Activated naive CD8-positive, alpha-beta T cell treated with anti-CD3 and anti-CD28 coated beads, Interleukin-2, amount 10 ng/mL, durations not matched to agents 7 days and 5 days (primary cell): ENCODE measurements at regions not wholly inside any gene's neighbourhood (a gene's known extent, or its start where the extent isn't known, plus 50 kb on each side); places are given as distances from the start of the nearest gene placed in this dataset.

Source experiments
- ATAC-seq: fragments of 150-1000 bp; cut with Tn5 transposase; one replicate; pipeline ENCODE4 v1.10.0; 2021; ENCODE audit warnings: low read depth, moderate library complexity
- POLR2A ChIA-PET: fragments of 350-600 bp; sonication (Branson Sonifier 250); formaldehyde crosslinking; loops from one replicate; lab custom pipeline; 2021; ENCODE audit warnings: antibody characterized with exemption; lab: Charles Lee
- DNase-seq: peaks from one replicate; pipeline ENCODE4 v3.0.0; 2021
- H3K27ac Mint-ChIP-seq: one replicate; pipeline ENCODE4 v1.8.0; 2022; ENCODE audit warnings: mild to moderate bottlenecking, mixed read lengths
- H3K27me3 Mint-ChIP-seq: one replicate; pipeline ENCODE4 v1.8.0; 2022; ENCODE audit warnings: mild to moderate bottlenecking, moderate library complexity, mixed read lengths
- H3K36me3 Mint-ChIP-seq: one replicate; pipeline ENCODE4 v1.8.0; 2021; ENCODE audit warnings: mild to moderate bottlenecking, mixed read lengths
- H3K4me1 Mint-ChIP-seq: one replicate; pipeline ENCODE4 v1.8.0; 2021; ENCODE audit warnings: mixed read lengths
- H3K4me3 Mint-ChIP-seq: one replicate; pipeline ENCODE4 v1.8.0; 2022; ENCODE audit warnings: mild to moderate bottlenecking, moderate library complexity, mixed read lengths
- H3K9me3 Mint-ChIP-seq: one replicate; pipeline ENCODE4 v1.8.0; 2021; ENCODE audit warnings: mixed read lengths

- POLR2A ChIA-PET: no interaction called here
- H3K27ac Mint-ChIP-seq: no peak overlapping the region
- DNase-seq (no peak), ATAC-seq (no peak)
- H3K36me3 Mint-ChIP-seq: no peaks in the 10 kb centered on the region
- no peak overlapping the region for H3K4me3 Mint-ChIP-seq
- no peaks in the 10 kb centered on the region for H3K4me1 Mint-ChIP-seq
- peaks cover 3% of the 10 kb centered on the region for H3K9me3 Mint-ChIP-seq
- H3K27me3 Mint-ChIP-seq: no peaks in the 10 kb centered on the region
Observed at GRCh38 chr4:95715830-95716229, 124.1 kb upstream of the PDHA2 start.

DNA sequence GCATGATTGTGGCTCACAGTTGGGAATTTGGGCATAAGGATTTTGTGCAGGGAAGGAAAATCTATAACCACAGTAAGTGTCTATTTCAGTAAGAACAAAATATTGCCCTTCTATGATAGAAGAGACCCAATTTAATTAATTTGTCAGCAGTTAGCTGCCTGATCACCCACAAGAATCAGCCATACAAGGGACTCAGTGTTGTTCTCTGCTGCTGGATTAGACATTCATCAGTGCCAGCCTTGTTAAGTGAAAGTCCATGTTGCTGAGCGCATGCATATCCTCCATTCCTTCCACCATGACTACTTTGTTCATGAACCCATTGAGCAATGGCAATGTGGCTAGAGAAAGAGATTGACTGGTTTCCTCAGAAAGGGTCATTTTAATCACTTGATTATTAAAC is 125.3 kb upstream of the PDHA2 start:
- peaks cover 2% of the 10 kb centered on the region for H3K27me3 Mint-ChIP-seq
- no peaks in the 10 kb centered on the region for H3K4me1 Mint-ChIP-seq
- peaks cover 3% of the 10 kb centered on the region for H3K9me3 Mint-ChIP-seq
- H3K36me3 Mint-ChIP-seq: no peaks in the 10 kb centered on the region
- no peak for DNase-seq
- no peak overlapping the region for H3K4me3 Mint-ChIP-seq
- no peak for ATAC-seq
- POLR2A ChIA-PET: no interaction called here
- H3K27ac Mint-ChIP-seq: no peak overlapping the region

DNA sequence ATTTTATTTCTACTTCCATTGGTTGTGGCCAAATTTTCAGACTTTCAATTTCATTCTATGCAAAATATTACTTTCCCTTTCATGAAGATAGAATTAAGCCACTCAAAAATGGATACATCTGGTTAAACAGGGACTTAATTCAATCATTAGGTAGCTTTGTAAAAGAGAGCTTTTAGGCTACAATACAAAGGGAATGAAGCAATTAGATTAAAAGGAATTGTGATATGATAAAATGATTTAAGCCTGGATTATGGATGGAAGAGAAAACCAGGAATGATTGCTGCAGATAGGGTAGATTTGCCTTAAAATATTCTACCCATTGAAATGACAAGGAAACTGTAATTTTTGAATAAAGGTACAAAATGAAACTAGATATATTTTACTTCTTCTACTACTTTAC is 134.6 kb upstream of the PDHA2 start:
- H3K27me3 Mint-ChIP-seq: peaks cover 2% of the 10 kb centered on the region

GRCh38 chr4:95701500-95702170 is 138.3 kb upstream of the PDHA2 start:
- Mint-ChIP-seq H3K4me1 (no peaks in the 10 kb centered on the region), H3K36me3 (no peaks in the 10 kb centered on the region), H3K9me3 (no peaks in the 10 kb centered on the region), H3K4me3 (no peak overlapping the region), H3K27me3 (no peaks in the 10 kb centered on the region), H3K27ac (no peak overlapping the region)
- no peak for ATAC-seq
- POLR2A ChIA-PET: no interaction called here
- DNase-seq: no peak

More for the DNA sequence above, 134.6 kb upstream of the PDHA2 start:
- Mint-ChIP-seq H3K36me3 (no peaks in the 10 kb centered on the region), H3K9me3 (no peaks in the 10 kb centered on the region), H3K4me1 (no peaks in the 10 kb centered on the region), H3K4me3 (no peak overlapping the region), H3K27ac (no peak overlapping the region)
- DNase-seq (no peak), ATAC-seq (no peak)
- POLR2A ChIA-PET: no interaction called here

DNA sequence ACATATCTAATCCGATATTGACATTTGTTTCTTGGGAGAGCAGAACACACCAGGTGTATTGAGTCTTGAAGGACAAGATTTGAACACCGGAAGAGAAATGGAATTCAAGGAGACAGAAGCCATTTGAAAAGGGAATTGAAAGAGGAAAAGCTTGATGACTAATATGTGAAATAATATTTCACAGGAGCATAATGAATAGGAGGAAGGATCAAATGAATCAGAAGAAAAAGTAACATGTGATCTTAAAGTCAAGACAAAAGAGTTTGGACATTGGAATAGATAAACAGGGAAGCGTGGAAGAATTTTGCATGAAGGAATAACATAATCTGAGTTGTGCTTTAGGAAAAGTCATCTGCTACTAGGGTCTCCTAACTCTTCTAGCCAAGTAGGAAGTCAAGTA is 145.5 kb upstream of the PDHA2 start:
- no peak for ATAC-seq
- no peaks in the 10 kb centered on the region for H3K4me1 Mint-ChIP-seq
- no peak for DNase-seq
- H3K9me3 Mint-ChIP-seq: no peaks in the 10 kb centered on the region
- POLR2A ChIA-PET: no interaction called here
- H3K27me3 Mint-ChIP-seq: no peaks in the 10 kb centered on the region
- no peak overlapping the region for H3K27ac Mint-ChIP-seq
- H3K4me3 Mint-ChIP-seq: no peak overlapping the region
- H3K36me3 Mint-ChIP-seq: no peaks in the 10 kb centered on the region

DNA sequence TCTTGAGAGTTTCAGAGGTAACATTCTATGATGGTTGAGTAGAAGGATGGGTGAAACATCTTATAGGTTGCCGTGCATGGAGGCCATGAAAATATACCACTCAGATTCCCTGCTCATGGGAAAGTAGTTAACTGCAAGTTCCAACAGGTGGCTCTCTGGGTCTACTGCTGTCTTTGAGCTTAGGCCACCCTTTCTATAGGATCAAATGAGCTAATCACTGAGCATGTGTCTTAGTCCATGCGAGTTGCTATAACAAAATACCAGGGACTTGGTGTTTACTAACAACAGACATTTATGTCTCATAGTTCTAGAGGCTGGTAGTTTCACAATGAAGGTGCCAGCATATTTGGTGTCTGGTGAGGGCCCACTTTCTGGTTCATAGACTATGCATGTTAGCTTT is 144.8 kb upstream of the UNC5C start:
- H3K4me3 Mint-ChIP-seq: no peak overlapping the region
- H3K27ac Mint-ChIP-seq: no peak overlapping the region
- POLR2A ChIA-PET: no interaction called here
- DNase-seq: no peak
- H3K36me3 Mint-ChIP-seq: no peaks in the 10 kb centered on the region
- no peaks in the 10 kb centered on the region for H3K27me3 Mint-ChIP-seq
- ATAC-seq: no peak
- H3K4me1 Mint-ChIP-seq: no peaks in the 10 kb centered on the region
- H3K9me3 Mint-ChIP-seq: no peaks in the 10 kb centered on the region

DNA sequence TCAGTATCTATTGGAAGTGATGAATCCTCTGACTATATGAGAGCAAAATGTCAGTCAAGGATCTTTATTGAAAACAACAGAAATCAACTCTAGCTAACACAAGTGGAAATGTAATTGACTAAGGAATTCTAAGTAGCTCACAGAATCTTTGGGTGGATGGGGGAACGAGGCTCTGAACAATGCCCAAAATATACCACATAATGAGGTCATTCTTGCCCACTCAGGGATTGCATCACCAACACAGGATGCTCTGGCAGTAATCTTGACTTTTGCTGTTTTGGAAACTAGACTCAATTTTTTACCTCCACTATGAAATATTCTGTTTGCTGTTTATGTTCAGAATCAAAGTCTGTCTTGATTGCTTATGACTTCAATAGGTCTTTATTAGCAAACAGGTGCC is 127.4 kb upstream of the UNC5C start:
- H3K4me3 Mint-ChIP-seq: no peak overlapping the region
- no peaks in the 10 kb centered on the region for H3K27me3 Mint-ChIP-seq
- no peaks in the 10 kb centered on the region for H3K36me3 Mint-ChIP-seq
- DNase-seq (no peak), ATAC-seq (no peak)
- no peak overlapping the region for H3K27ac Mint-ChIP-seq
- peaks cover 6% of the 10 kb centered on the region for H3K9me3 Mint-ChIP-seq
- no peaks in the 10 kb centered on the region for H3K4me1 Mint-ChIP-seq
- POLR2A ChIA-PET: no interaction called here

GRCh38 chr4:95675623-95676022 is 126.8 kb upstream of the UNC5C start:
- H3K36me3 Mint-ChIP-seq: no peaks in the 10 kb centered on the region
- no peaks in the 10 kb centered on the region for H3K4me1 Mint-ChIP-seq
- H3K4me3 Mint-ChIP-seq: no peak overlapping the region
- POLR2A ChIA-PET: no interaction called here
- peaks cover 6% of the 10 kb centered on the region for H3K9me3 Mint-ChIP-seq
- DNase-seq (no peak), ATAC-seq (no peak)
- no peaks in the 10 kb centered on the region for H3K27me3 Mint-ChIP-seq
- no peak overlapping the region for H3K27ac Mint-ChIP-seq

DNA sequence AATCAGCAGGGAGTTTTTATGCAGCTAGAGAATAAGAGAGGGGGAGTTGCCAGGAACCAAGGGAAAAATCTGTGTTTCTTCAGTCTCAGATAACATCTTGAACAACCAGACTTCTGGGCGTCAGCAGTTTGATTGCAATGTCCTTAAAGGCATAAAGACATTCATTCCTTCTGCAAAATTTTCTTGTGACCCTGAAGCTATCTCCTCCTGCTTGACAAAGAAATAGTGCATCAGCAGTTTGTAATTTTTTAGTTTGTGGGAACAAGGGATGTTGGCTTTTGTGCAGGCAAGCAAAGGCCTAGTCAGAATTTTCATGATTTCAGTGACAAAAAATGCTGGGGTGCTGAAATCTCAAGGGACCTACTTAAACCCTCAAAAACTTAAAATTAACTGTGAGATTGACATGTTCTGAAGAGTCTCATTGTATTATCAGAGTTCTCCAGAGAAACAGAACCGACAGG is 125.8 kb upstream of the UNC5C start:
- H3K4me1 Mint-ChIP-seq: no peaks in the 10 kb centered on the region
- H3K27ac Mint-ChIP-seq: no peak overlapping the region
- no peak overlapping the region for H3K4me3 Mint-ChIP-seq

DNA sequence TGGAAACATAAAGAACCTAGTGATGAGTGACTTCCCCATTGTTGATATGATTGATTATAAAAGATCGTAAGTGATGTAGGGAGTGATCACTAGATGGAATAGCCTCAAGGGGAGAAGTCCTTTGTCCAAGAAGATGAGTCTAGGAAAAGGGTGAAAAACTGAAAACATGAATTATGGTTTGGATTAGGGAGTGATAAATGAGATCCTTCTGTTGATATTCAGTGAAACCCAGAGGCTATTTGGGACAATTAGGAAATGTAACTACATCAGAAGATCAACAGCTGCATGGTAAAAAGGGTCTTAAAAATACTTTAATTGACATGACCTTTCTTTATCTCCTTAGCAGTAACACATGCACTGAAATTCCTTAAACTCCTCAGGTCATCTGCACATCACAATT is 124.0 kb upstream of the UNC5C start:
- no peak for ATAC-seq
- no peaks in the 10 kb centered on the region for H3K4me1 Mint-ChIP-seq
- POLR2A ChIA-PET: no interaction called here
- H3K36me3 Mint-ChIP-seq: no peaks in the 10 kb centered on the region
- H3K27me3 Mint-ChIP-seq: no peaks in the 10 kb centered on the region
- no peak for DNase-seq
- H3K4me3 Mint-ChIP-seq: no peak overlapping the region
- no peak overlapping the region for H3K27ac Mint-ChIP-seq
- peaks cover 5% of the 10 kb centered on the region for H3K9me3 Mint-ChIP-seq

More for the DNA sequence above, 125.8 kb upstream of the UNC5C start:
- H3K36me3 Mint-ChIP-seq: no peaks in the 10 kb centered on the region
- H3K27me3 Mint-ChIP-seq: no peaks in the 10 kb centered on the region
- no peak for ATAC-seq
- DNase-seq: no peak
- H3K9me3 Mint-ChIP-seq: peaks cover 8% of the 10 kb centered on the region
- POLR2A ChIA-PET: no interaction called here

DNA sequence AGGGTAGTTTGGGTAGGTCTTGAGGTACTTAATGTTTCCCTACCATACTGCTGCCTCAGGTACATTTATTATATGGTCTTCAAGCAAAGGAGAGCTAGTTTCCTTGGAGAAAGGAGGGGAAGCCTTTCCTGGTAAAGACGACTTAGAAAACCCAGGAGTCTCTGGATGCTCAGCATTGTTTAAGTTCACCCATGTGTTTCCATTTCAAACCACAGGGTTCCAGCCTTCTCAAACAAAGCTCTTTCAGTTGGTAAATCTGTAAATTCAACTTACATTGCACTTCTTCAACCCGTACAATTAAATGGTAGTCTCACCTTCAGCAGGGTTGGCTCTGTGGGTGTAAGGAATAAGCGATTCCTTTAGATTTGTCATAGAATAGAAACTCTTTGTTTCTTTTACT is 111.9 kb upstream of the UNC5C start:
- H3K4me3 Mint-ChIP-seq: no peak overlapping the region
- ATAC-seq: no peak
- H3K4me1 Mint-ChIP-seq: no peaks in the 10 kb centered on the region
- no peaks in the 10 kb centered on the region for H3K27me3 Mint-ChIP-seq
- POLR2A ChIA-PET: no interaction called here
- H3K27ac Mint-ChIP-seq: no peak overlapping the region
- DNase-seq: no peak
- no peaks in the 10 kb centered on the region for H3K36me3 Mint-ChIP-seq
- H3K9me3 Mint-ChIP-seq: peaks cover 2% of the 10 kb centered on the region

GRCh38 chr4:95651891-95652290 is 103.1 kb upstream of the UNC5C start:
- Mint-ChIP-seq H3K27me3 (no peaks in the 10 kb centered on the region), H3K9me3 (peaks cover 1% of the 10 kb centered on the region), H3K4me1 (no peaks in the 10 kb centered on the region), H3K4me3 (no peak overlapping the region), H3K36me3 (no peaks in the 10 kb centered on the region), H3K27ac (no peak overlapping the region)
- no peak for ATAC-seq
- POLR2A ChIA-PET: no interaction called here
- no peak for DNase-seq

DNA sequence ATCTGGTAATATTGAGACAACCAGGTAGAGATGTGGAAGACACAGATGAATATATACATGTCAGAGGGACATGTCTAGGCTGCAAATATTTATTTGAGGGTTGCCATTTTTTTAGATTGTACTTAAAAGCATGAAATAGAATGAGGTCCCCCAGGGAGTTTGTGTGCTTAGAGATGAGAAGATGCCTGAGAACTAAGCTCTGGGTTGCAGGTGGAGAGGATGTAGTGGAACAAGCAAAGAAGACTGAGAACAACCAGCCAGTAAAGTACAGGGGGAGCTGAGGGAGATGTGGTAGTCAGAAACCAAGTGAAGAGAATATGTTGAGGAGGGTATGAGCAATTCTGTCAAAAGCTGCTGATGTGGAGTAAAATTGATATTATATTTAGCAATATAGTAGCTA is 95.6 kb upstream of the UNC5C start:
- H3K4me1 Mint-ChIP-seq: no peaks in the 10 kb centered on the region
- DNase-seq (no peak), ATAC-seq (no peak)
- H3K4me3 Mint-ChIP-seq: no peak overlapping the region
- no peaks in the 10 kb centered on the region for H3K27me3 Mint-ChIP-seq
- no peaks in the 10 kb centered on the region for H3K9me3 Mint-ChIP-seq
- POLR2A ChIA-PET: no interaction called here
- H3K27ac Mint-ChIP-seq: no peak overlapping the region
- no peaks in the 10 kb centered on the region for H3K36me3 Mint-ChIP-seq

- H3K4me1 Mint-ChIP-seq: peaks cover 6% of the 10 kb centered on the region
- H3K36me3 Mint-ChIP-seq: no peaks in the 10 kb centered on the region
- ATAC-seq (no peak), DNase-seq (no peak)
- no peaks in the 10 kb centered on the region for H3K9me3 Mint-ChIP-seq
- H3K4me3 Mint-ChIP-seq: no peak overlapping the region
- no peak overlapping the region for H3K27ac Mint-ChIP-seq
- H3K27me3 Mint-ChIP-seq: no peaks in the 10 kb centered on the region
- POLR2A ChIA-PET: no interaction called here
Observed at GRCh38 chr4:95643627-95644026, 94.9 kb upstream of the UNC5C start.

DNA sequence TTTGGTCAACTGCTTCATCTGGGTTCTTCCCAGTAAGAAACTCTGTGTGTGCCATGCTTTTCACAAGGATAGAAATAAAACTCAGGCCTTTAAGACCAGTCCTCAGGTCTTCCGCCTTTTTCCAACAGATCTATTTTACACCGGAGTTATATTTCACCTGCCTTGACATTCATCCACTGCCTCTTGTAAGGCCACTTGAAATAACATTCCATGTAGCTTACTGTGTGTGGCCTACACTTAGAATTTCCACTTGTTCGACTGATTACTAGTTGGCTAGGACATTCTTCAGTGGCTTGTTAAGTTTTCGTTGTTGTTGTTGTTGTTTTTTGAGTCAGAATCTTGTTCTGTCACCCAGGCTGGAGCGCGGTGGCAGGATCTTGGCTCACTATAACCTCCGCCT is 92.8 kb upstream of the UNC5C start:
- Mint-ChIP-seq H3K4me1 (peaks cover 6% of the 10 kb centered on the region), H3K27ac (no peak overlapping the region), H3K4me3 (no peak overlapping the region), H3K27me3 (no peaks in the 10 kb centered on the region), H3K36me3 (no peaks in the 10 kb centered on the region), H3K9me3 (no peaks in the 10 kb centered on the region)
- ATAC-seq: no peak
- no peak for DNase-seq
- POLR2A ChIA-PET: no interaction called here
